Esophagus squamous epithelium (tissue), 4 donors: ENCODE measurements at regions not wholly inside any gene's neighbourhood (a gene's known extent, or its start where the extent isn't known, plus 50 kb on each side); places are given as distances from the start of the nearest gene placed in this dataset.

Experiments used
- POLR2A ChIP-seq, 4 donors: fragments of 450-650 bp; IDR thresholded peaks; one replicate each; pipeline ENCODE4 v1.6.1; 2017; ENCODE audit warnings: antibody characterized with exemption in 4 of 4, mild to moderate bottlenecking in 4 of 4, moderate library complexity in 3 of 4
- TF ChIP-seq, protein P1 (sequence below), 6 experiments: fragments of 450-650 bp in 4 of 6; fragments of 200-600 bp in 2 of 6; sonication (generic) in 2 of 6; IDR thresholded peaks; one replicate each; pipeline ENCODE4 v1.5.1; 2016 to 2019; ENCODE audit warnings: antibody characterized with exemption in 6 of 6, mild to moderate bottlenecking in 4 of 6, moderate library complexity in 4 of 6

DNA sequence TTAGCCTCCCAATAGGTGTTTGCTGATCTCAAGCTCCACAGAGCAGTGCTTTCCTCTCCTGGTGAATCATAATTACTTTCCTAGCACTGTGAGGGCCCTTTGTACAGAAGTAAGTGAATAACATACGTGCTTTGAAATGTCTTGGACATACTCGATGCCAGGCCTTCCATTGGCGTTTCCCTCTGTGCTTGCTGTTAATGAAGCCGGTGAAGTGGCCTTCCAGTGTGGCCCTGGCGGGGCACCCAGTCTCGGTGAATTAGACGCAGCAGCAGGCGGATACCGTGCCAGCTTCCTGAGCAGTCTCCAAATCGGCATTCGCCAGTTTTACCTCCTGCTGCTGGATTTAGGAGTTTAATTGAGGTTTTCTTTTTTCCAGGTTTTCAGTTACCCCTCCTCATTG lies 132.3 kb downstream of the HMX1 start:
- TF ChIP-seq, protein P1, sequence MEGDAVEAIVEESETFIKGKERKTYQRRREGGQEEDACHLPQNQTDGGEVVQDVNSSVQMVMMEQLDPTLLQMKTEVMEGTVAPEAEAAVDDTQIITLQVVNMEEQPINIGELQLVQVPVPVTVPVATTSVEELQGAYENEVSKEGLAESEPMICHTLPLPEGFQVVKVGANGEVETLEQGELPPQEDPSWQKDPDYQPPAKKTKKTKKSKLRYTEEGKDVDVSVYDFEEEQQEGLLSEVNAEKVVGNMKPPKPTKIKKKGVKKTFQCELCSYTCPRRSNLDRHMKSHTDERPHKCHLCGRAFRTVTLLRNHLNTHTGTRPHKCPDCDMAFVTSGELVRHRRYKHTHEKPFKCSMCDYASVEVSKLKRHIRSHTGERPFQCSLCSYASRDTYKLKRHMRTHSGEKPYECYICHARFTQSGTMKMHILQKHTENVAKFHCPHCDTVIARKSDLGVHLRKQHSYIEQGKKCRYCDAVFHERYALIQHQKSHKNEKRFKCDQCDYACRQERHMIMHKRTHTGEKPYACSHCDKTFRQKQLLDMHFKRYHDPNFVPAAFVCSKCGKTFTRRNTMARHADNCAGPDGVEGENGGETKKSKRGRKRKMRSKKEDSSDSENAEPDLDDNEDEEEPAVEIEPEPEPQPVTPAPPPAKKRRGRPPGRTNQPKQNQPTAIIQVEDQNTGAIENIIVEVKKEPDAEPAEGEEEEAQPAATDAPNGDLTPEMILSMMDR (IDR thresholded peaks at IDR 0.05) = no peak
- no peak for TF ChIP-seq POLR2A (IDR thresholded peaks at IDR 0.05)
